22Rv1 (cell line): ENCODE measurements at regions not wholly inside any gene's neighbourhood (a gene's known extent, or its start where the extent isn't known, plus 50 kb on each side); places are given as distances from the start of the nearest gene placed in this dataset.

ENCODE experiments used
- CTCF ChIP-seq: fragments of 450-650 bp; IDR thresholded peaks from 2 replicates; pipeline ENCODE4 v1.5.1; 2017; ENCODE audit warnings: mild to moderate bottlenecking
- ZFX ChIP-seq: fragments of 450-650 bp; IDR thresholded peaks from 2 replicates; pipeline ENCODE4 v1.6.1; 2017; ENCODE audit warnings: antibody characterized with exemption, borderline replicate concordance

- TF ChIP-seq CTCF (no peak), ZFX (no peak)
Measured at GRCh38 chr10:61100887-61101286, 156.9 kb upstream of the RHOBTB1 start.
